Left renal cortex interstitium (tissue), 4 donors: ENCODE measurements at regions not wholly inside any gene's neighbourhood (a gene's known extent, or its start where the extent isn't known, plus 50 kb on each side); places are given as distances from the start of the nearest gene placed in this dataset.
"Not testable (repeated sequence)": the region's sequence is repeated elsewhere in the genome, so short reads cannot be mapped to it uniquely, and the experiment has no call there.

Source experiments
- DNase-seq, 4 donors: peaks; one replicate each; pipeline ENCODE4 v3.0.0-alpha.2; 2013; ENCODE audit warnings: low read depth in 4 of 4, low spot score in 2 of 4, missing footprints in 1 of 4

GRCh38 chr7:112540839-112541577 is 60.2 kb downstream of the LSMEM1 start:
- no peak for DNase-seq

- DNase-seq = no peak
These were observed 66.1 kb downstream of the LSMEM1 start for GRCh38 chr7:112546723-112547513.

DNA sequence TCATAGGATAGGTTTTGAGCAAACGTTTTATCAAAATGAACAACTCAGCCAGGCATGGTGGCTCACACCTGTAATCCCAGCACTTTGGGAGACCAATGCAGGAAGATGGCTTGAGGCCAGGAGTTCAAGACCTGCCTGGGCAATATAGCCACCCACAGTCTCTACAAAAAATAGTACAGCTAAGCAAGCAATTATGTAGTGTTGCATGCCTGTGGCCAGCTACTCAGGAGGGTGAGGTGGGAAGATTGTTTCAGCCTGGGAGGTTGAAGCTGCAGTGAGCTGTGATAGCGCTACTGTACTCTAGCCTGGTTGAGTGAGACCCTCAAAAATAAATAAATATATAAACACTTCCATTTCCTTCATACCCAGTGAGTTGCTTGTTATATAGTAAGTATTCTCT is 67.1 kb downstream of the LSMEM1 start:
- no peak for DNase-seq

DNA sequence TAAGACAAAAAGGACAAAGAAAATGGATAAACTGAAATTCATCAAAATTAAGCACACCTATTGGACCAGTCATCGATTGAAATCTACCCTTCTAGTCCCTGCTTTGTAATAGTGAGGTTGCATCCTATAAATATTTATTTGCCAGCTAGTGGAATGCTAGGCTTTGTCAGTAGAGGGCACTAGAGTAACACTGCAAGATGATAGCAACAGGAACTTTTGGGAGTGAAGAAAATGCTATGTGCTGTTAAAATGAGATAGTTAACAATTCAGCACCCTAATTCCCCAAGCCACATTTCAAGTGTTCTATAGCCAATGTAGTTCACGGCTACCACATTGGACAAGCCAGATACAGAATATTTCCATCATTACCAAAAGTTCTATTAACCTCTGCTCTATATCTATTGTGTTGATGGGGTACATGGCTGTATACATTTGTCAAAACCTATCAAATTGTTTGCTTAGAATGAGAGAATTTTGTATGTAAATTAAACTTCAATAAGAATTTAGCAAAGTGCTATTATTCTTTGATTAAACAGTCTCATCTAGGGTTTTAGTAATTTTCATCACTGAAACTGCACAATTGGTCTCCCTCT is 69.8 kb downstream of the LSMEM1 start:
- DNase-seq = peak in 2 of 4 donors; percentile 18 to 31

DNA sequence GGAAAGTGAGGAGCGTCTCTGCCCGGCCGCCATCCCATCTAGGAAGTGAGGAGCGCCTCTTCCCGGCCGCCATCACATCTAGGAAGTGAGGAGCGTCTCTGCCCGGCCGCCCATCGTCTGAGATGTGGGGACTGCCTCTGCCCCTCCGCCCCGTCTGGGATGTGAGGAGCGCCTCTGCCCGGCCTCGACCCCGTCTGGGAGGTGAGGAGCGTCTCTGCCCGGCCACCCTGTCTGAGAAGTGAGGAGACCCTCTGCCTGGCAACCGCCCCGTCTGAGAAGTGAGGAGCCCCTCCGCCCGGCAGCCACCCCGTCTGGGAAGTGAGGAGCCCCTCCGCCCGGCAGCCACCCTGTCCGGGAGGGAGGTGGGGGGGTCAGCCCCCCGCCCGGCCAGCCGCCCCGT is 70.7 kb downstream of the LSMEM1 start:
- DNase-seq = not testable (repeated sequence)

GRCh38 chr7:112554591-112554990 is 73.8 kb downstream of the LSMEM1 start:
- no peak for DNase-seq

- no peak for DNase-seq
These were observed 75.8 kb downstream of the LSMEM1 start for GRCh38 chr7:112556633-112557032.

DNA sequence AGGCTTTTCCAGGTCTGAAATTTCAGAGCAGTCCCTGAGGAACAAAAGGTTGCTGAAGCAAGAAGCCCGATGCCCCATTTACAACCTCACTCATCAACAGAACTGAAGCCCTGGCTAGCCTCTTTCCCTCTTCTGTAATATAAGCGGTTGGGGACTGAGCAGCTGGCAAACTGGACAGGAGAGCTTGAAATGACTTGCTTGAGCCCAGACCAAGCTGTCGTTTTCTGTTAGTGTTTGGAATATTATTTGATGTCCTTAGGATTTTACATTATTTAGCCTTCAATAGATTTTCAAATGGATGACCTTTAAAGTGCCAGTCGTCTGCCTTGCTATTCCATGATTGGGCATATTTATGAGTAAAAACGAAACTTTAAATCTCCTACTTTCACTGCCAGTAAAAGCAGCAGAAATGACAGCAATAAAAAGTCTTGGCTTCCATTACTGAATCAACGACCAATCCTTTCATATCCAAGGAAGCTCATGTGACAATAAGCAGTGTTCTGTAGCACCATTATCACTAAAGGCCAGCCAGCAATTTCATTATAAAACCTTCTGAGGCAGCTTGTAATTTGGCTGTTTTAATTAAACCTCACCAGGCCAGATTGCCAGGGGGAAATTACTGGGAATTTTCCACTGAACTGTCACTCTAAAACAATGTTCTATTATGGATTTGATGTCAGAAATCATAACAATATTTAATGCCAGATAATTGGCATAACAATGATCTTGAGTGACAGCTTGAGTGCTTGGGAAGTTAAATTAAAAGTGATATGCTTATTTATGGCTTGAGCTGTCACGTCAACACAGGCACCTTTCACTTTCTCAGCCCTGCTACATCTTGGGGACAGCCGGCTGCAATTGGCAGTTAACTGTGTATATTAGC is 85.9 kb downstream of the LSMEM1 start:
- DNase-seq = no peak

DNA sequence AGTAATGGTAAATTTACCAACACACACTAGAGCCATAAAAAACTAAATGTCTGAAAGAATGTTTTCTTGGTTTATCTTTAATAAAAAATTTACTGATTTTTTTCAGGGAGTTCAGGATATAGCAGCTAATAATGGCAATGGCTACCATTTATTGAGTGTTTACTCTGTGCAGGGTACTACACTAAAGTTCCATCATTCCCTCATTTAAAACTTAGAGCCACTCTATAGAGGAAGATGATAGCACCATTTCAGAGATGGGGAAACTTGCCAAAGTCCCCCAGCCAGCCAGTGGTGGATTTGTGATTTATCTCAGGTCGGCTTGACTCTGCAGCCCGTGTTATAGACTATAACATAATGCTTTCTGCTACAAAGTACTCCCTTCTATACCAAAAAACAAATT is 86.6 kb downstream of the LSMEM1 start:
- no peak for DNase-seq

DNA sequence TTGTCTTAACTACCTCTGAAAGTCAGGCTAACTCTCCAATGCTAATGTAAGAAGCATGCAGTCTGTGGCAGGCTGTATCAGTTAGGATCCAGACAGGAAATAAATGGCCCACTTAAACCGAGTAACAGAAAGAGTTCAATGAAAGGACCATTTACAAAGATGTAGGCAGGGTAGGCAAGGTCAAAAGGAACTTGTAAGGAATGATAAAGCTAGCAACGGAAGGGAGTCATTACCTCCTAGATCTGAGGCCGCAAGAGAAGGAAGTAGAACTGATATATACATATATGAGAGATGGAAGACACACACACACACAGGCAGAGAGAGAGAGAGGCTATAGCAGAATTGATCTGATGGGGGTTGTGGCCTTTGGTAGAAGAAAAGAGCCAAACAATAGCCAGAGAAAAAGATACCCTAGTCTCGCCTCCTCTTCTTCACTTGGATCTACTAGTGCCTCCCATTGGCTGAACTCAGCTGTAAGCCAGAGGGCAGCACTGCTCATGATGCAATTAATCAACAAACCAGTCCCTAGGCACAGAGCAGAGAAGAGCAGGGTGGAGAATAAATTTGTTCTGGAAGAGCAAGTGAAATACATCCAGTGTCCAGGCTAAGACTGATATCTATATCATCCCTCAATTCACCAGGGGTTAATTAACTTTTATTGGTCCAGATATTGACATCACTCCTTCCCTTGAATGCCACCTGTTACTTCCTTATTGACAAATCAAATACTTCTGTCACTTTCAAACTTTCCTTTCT is 91.2 kb downstream of the LSMEM1 start:
- no peak for DNase-seq

DNA sequence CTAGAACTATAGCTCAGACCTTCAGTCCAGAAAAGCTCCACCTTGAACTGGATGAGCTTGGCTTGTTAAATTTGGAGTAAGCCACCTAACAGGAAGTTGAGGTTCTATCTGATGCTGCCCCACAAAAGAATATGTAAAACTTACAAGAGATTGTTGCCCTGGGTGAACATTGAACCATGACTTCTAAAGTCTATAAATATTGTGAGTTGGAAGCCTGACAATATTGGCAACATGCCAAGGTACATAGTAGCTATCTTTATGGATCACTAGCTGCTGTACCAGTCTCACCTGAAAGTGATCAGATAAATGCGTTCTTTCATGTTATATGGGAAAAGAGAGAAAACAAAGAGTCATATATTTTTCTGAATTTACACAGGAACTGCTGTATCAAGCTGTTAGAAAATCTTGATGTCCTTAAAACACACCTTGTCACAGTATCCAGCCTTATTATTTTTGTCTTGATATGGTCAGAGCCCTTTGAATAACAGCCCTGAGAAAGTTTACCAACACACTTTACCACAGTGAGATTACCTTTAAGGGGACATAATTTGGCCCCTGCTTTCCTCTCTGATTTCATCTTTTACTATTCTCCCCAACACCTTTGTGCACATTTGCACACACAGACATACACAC is 92.0 kb downstream of the LSMEM1 start:
- no peak for DNase-seq

- no peak for DNase-seq
These were observed 92.7 kb downstream of the LSMEM1 start for GRCh38 chr7:112573302-112574039.

- DNase-seq = no peak
These were observed 95.1 kb downstream of the LSMEM1 start for GRCh38 chr7:112575864-112576263.

GRCh38 chr7:112579388-112579787 is 98.6 kb downstream of the LSMEM1 start:
- DNase-seq = no peak

- no peak for DNase-seq
These were observed 100.1 kb downstream of the LSMEM1 start for GRCh38 chr7:112580717-112581435.

GRCh38 chr7:112581529-112581928 is 100.7 kb downstream of the LSMEM1 start:
- no peak for DNase-seq

DNA sequence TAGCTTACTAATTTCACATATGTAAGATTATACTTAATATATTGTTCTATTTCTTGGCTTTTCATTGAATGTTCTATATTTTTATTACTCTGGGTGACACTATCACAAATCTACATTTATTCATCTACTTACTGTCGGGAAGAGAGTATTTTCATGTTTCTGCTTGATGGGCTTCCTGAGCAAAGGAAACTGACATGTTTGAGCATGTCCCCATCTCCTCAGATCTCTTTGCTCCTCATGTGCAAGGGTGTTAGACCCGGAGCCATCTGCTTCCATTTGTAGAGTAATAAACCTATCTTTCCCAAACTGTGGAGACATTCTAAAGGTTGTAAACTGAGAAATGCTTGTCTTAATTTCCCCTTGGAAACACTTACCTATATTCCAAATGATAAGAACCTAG is 103.5 kb downstream of the LSMEM1 start:
- no peak for DNase-seq

DNA sequence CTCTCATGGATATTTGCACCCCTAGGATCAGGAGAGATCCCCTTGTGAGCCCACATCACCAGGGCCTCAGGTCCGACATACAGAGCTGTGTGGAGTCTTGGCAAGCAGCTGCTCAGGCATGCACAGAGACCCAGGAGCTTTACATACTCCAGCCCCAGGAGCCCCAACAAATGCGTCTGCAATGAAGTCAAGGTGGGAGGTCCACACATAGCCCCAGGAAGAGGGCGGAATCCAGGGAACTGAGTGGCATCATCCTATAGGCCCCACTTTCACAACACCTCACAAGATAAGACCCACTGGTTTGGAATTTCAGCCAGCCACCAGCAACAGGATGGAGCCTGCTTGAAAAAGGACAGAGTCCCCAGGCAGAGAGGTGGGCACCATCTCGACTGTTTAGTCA is 106.7 kb downstream of the LSMEM1 start:
- no peak for DNase-seq
